Inflammatory macrophage (primary cell): ENCODE measurements at regions not wholly inside any gene's neighbourhood (a gene's known extent, or its start where the extent isn't known, plus 50 kb on each side); places are given as distances from the start of the nearest gene placed in this dataset.
"Not testable (repeated sequence)": the region's sequence is repeated elsewhere in the genome, so short reads cannot be mapped to it uniquely, and the experiment has no call there.

Experiments used
- DNase-seq, 2 donors: peaks; one replicate each; pipeline ENCODE4 v3.0.0-alpha.2; 2020 to 2022

DNA sequence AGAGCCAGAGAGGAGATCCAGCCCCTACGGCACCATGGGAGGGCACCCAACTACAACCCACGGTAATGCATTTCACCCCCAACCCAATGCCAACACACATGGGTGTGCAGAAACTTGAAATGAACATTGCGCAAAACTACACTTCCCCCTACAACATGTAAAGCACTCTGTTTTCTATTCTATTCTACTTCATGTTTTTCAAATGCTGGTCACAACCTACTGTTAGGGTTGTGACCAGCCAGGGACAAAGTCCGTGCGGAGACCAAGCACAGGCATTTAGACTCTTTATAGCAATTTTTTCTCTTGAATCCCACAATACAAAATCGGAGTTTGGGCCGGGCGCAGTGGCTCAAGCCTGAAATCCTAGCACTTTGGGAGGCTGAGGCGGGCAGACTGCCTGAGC, 90.6 kb downstream of the MRPL14 start:
- peak; percentile 73 to 79 for DNase-seq

DNA sequence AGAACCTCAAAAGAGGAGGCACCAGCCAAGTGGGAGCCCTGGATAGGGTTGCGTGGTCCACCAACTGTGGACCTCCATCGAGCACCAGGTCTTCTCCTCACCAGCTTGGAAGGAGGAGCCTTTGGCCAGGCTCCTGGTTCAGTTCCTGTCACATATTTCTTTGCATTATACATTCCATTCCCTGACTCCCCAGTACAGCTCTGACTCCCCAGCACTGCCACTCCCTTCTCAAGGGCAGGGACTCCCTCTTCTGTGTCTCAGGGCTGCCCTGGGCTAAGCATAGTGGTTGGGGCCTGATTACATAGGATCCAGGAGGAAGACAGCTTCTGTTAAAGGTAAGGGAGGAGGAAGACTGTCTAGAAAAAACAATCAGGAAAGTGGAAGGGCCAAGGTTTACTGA, 91.1 kb downstream of the MRPL14 start:
- DNase-seq, result no peak

DNA sequence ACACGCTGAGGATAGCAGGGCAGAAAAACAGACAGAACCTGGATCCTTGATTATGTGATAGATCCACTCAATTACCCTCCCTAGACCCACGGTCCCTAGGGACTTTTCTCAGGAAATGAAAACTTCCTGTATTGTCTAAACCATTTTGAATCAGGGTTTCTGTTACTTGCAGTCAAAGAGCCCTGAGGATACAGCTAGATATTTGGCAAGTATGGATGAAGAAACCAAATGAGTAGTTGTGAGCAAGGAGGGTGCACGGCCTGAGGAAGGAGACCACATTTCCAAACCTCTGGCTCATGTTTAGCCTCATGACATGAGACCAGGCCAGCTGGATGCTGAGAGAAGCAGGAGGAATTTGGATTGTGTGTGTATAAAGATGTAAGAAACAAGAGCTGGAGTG, 91.6 kb downstream of the MRPL14 start:
- DNase-seq, result peak; percentile 80 to 82

DNA sequence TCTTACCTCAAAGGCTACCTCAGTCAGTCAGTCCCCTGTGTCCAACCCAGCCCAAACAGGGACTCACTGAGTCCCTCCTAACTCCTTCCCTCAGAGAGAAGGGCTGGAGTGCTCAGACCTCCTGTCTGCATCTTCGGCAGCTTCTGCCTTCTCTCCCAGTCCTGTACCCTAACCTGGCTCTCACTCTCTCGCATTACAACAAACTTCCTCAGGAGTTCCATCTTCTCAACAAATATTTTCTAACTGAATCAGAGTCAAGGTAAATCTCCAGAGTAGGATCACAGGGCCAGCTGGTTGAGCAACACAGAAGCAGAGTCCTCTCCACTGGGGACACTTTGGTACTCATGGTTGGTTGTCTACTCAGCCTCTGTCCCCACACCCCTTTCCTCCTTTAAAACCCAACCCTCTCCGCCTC, 92.3 kb downstream of the MRPL14 start:
- DNase-seq, result peak in 1 of 2 donors; percentile 25

DNA sequence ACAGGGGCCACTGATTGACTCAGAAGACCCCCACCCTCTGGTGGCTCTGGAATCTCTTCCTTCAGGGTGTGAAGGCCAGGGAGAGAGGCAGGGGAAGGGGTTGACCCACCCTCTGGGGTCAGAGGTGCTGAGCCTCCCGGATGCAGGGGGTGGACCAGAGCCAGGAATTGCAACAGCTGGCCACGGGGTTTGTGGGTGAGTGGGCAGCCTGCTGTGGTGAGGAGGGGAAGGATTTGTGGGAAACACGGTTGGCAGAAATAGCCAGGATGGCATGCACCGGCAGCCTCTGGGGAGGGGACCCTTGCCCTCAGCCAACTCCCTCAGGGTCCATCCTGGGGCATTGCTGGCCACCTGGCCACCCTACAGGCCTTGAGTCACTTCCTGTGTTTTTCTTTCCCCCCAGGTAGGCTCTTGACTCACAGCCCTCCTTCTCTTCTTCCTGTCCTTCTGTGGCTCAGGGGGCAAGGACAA, 92.8 kb downstream of the MRPL14 start:
- DNase-seq, result peak; percentile 57 to 74

DNA sequence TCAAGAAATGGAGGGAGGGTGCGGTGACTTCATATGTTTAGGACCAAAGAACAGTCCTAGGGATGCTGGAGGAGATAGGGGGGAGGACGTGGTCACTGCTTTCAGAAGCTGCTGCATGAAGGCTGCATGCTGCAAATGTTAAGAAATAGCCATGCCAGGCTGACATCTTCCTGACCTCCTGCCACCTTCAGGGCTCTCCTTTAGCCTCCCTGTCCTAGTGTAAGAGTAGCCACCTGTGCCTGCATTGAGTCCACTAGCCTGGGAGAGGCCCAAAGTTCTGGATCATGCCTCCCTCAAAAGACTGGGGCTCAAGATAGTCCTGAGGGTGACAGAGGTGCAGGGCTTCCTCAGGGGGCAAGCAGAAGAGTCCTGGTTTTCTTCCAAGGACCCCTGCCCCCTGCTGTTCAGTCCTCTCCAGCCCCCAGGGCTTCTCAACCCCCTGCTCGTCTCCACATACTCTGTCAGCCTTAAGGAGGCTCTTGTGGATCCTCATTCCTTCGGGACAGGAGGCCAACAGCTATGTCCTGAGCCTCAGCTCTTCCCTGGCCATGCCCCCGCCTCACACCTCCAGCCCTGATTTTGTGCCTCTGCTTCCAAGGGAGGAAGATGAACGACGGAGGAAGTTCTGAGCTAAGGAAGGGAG, 96.3 kb downstream of the MRPL14 start:
- DNase-seq, result no peak

DNA sequence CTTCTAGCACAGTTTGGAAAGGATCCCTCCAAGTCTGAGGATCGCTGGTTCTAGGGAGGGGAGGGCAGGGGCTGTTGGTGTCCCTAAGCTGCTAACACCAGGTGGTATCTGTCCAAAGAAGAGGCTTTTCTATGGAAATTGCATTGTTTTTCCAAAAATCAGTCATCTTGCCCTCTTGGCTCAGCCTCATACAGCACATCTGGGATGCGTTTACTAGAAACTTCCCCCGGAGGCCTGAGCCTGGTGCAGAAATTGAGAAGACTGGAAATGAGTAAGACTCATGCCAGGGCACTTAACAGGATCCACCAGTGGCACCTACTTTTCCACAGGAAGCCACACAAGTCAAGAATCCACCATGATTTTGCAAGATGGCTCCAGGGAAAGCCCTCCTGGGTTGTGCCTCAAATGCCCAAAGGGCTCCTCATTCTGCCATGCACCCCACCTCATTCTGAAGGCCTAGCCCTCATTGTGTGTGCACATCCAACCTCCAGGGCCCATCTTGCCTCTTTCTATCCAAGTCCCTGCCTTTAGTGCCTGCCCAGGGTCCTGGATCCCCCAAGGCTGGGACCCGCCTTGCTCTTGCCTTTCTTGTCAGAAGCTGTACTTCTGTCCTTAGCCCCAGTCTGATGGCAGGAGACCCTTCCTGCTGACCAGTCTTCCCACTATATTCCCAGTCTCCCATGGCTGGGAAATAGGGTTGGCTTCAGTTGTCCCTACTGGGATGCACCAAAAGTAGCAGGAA, 97.6 kb downstream of the MRPL14 start:
- DNase-seq, result no peak

DNA sequence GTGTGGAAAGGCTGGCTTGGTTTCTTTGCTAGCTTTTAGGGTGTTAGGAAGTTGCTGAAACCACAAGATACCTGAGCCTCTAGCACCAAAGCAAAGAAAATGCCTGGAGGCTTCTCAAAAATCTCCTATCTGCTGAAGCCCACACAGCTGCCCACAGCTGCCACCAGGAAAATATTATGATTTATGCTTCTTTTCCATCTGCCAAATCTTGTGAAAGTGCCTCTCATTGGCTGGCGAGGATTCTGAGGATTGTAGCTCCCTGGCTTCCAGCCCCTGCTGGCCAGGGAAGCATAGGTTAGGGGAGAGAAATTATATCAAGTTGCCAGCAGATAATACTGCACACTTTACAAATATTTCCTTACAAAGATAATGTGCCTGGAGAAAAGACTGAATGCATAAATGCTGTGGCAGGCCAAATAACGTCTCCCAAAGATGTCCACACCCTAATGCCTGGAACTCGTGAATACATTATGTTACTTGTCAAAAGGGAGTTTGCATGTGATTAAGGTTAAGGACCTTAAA, 98.4 kb downstream of the MRPL14 start:
- DNase-seq, result no peak

DNA sequence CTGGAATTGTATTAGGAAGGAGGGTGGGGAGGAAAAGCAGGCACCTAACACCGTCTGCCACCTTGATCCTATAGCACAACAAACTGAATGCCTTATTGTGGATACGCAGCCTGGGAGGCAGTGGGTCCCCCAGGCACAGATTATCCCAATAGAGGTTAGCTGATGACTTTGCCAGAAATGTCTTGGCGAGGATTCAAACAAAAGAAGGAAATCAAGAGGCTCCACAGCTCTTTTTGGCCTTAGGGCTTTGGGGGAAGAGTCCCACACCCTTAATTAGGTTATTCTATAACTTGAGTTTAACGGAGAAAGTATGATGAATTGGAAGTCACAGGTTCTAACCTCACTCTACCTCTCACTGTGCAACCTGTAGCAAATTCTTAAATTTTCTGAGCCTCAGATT, 102.0 kb downstream of the MRPL14 start:
- DNase-seq, result no peak

DNA sequence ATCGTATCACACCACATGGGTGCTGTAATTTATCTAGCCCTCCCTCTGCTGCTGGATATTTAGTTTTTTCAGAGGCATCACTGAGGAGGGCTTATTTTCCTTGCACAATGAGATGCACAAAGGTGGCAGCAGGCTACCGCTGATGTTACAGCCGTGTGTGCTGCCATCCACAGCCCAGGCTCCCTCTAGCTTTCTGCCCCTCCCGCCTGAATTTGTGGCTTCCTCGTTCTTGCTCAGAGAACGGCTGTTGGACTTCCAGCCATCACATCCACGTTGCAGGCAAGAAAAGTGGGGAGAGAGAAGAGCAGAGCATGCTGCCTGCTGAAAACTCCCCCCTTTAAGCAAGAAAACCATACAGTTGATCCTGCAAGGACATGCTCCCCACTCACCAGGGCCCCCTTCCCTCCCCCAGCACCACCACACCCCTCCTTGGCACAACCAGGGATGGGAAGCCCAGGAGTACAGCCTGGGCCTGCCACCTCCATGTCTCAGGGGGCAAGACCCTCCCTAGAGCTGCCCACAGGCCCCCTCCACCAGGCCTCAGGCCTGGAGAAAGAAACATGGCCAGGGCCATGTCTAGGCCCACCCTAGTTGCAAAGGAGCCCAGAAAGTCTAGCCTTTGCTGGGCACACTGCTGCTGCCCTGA, 102.6 kb downstream of the MRPL14 start:
- DNase-seq, result peak in 1 of 2 donors; percentile 22

DNA sequence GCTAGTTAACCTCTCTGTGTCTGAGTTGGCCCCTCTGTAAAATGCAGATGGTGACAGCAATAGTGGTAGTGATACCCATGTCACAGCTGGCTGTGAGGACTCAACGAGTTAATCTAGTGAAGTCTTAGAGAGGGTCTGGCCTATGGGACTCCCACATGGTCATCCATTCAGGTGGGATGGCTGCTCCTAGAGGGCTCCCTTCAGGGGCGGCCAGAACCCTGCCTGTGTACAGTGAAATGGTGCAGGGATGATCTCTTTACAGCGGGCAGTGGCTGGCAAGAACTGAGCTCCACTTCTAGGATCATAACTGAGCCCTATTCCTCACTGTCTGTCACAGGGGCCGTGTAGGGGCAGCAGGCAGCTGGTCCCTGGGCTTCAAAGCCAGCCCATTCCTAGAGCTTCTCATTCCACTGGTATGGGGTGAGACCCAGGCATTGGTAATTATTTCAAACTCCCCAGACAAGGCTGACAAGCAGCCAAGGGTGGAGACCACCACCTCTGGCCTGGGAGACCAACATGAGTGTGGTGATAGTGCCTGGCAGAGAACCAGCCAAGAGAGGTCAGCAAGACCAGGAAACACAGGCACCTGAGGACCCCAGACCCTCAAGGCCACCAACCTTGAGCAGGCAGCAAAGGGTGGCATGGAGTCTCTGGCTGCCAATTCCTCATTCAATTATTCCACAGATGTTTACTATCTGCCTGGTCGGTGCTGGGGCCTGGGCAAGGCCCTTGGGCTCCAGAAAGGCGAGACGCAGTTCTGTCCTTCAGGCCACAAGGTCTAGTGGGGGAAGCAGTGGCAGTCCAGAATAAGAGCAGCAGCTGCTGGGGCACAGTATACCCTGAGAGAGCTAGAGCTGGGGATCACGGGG, 103.4 kb downstream of the MRPL14 start:
- no peak for DNase-seq

DNA sequence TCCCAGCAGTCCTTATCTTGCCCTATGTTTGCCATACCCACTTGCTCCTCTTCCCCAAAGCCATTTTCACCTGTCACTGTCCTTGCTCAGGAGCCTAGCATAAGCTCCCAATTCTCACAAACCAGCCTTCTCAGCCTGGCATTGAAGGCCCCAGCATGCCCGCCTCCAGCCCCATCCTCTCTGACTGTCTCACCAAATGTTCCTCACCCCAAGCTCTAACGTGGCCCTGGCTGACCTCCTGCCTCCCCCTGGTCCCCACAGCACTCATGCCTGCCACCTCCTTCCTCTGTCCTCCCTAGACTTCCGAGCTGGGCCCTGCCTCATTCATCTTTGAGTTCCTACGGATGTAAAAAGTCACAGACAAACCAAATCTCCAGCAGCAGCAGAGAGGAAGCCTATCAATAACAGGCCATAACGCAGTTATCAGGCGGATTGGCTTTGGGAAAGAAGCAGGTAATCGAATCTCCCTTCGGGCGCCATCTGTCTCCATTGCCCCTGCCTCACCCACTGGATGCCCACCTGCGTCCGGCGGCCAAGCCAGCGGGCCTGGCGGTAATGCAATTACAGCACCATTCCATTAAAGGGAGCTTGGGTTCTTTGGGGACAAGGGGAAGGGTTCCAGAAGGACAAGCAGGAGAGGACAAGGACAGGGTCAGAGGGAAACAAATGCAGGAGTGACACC, 104.4 kb downstream of the MRPL14 start:
- DNase-seq, result no peak

DNA sequence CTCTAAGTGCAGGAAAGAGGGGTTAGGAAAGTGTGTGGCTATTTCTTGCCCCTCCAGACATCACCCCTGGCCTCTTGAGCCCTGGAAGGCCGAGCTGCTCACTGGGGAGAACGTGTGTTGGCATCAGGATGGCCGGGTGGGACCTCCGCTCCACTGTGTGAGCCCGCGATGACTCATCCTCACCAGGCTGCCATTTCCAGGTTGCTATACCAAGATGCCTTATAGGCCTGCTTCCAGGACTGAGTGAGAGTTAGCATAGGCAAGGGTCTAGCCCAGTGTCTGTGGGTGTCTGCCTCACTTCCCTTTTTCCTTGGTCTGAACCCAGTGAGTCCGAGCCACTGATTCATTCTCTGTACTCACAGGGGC, 105.0 kb downstream of the MRPL14 start:
- peak; percentile 62 to 74 for DNase-seq

DNA sequence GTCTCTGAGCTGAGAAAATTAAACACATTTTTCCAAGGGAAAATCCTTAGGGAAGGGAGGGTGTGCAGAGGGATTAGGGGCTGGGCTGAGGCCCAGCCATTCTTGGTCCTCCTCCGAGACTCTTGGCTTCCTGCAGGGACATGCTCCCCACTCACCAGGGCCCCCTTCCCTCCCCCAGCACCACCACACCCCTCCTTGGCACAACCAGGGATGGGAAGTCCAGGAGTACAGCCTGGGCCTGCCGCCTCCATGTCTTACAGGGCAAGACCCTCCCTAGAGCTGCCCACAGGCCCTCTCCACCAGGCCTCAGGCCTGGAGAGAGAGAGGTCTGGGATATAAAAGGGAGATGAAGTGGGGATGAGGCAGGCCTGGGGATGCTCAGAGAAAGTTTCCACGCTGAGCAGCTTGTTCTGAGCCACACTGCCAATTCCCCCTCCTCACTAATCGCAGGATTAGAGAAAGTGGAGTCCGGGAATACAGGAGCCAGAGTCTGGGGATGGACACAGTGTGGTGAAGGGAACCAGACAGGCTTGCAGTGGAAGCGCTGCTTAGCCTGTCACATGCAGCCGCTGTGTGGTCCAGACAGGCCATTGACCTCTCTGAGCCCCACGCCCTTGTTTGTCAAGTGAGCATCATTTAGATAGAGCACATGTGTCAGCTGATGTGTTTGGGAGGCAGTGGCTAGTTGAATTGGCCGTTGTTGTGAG, 105.5 kb downstream of the MRPL14 start:
- DNase-seq, result no peak

DNA sequence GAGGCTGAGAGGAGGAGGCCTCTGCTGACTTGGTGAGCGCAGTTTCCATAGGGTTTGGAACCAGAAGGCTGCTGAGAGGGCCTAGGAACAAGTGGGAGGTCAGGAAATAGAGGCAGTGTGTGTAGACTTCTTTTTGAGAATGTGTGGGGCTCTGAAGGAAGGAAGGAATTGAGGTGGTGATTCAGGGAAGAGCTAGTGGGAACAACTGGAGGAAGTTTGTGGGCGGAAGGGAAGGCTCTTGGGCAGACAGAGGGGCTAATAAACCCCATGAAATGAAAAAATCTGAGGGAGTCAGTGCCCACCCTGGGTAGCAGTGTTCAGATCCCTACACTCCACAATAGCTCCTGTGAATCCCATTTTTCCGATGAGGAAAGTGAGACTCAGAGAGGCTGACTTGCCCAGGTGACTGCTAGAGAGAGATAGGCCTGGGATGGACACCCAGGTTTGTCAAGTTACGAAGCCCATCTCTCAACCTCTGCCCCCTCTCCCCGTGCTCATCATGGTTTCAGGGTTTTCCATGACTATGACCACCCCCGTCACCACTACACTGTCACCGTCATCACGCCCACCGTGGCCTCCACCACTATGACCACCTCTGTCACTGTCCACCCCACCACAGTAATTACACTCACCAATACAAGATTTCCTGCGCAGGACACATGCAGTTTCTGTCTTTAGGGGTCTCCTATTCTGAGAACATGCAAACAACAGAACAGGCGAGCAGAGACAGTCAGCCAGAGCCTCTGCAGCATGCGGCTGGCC, 106.4 kb downstream of the MRPL14 start:
- no peak for DNase-seq

DNA sequence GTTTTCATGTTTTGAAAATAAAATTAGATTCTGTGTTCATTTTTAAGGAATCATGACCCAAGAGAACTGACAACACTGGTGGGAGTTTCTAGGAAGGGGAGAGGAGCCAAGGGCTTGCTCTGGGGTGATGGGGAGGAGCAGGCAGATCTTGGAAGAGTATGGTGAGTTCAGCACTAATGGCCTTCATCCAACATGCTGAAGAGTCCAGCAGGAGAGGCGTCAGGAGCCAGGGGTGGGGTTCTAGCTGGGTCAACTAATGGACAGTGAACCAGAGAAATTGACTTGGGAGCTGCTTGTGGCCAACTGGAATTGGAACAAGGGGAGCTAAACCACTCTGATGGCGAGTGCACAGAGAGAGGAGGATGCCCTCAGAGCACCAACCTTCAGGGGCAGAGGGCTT, 107.1 kb downstream of the MRPL14 start:
- DNase-seq, result no peak

DNA sequence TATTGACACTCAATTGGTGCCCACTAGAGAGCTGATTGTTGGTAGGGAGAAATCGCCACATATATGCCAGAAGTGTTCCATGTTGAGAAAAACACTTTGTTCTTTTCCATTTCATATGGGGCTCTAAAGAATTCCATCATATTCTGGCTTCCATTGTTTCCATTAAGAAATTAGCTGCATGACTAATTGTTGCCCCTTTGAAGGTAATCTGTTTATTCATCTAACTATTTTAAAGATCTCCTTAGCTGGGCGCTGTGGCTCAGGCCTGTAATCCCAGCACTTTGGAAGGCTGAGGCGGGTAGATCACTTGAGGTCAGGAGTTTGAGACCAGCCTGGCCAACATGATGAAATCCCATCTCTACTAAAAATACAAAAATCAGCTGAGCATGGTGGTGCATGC, 109.9 kb downstream of the MRPL14 start:
- not testable (repeated sequence) for DNase-seq

DNA sequence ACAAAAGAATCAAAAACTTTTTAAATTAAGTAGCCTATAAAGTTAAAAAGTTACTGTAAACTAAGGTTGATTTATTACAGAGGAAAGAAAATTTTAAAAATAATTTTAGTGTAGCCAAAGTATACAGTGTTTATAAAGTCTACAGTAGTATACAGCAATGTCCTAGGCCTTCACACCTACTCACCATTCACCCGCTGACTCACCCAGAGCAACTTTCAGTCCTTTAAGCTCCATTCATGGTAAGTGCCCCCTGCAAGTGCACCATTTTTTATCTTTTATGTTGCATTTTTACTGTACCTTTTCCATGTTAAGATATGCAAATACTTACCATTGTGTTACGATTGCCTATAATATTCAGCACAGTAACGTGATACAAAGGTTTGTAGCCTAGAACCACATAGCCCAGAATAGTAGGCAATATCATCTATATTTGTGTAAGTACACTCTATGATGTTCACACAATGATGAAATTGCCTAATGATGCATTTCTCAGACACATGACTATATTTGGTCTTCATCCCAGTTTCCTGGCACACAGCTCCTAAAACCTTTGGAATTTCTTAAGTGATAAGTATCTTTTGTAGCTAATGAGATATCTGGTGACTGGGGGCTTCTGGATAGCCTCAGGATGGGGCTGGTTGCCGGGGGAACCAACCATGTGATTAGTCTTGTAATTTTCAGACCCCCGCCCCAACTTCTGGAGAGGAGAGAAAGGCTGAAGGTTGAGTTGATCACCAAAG, 111.0 kb downstream of the MRPL14 start:
- no peak for DNase-seq

DNA sequence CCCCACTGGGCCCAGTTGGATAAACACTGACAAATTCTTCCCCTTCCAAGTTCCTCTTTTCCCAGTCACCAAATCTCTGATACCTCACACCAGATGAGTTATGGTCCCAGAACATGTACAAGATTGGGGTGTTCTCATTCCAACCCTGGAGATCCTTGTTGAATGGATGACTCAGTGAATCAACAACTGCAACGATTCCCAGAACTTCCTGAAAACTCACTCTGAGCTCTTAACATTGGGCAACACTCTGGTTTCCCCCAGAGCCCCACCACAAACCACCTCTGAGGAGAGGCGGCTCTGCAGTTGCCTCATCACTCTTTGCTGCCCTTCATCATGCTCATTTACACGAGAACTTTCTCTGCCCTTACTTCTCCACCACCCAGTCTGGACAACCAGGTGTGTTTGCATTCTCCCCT, 115.2 kb downstream of the MRPL14 start:
- peak; percentile 86 to 91 for DNase-seq
